GM19035 (cell line): ENCODE measurements at regions not wholly inside any gene's neighbourhood (a gene's known extent, or its start where the extent isn't known, plus 50 kb on each side); places are given as distances from the start of the nearest gene placed in this dataset.
"Not testable (repeated sequence)": the region's sequence is repeated elsewhere in the genome, so short reads cannot be mapped to it uniquely, and the experiment has no call there.

Experiments
- ATAC-seq: cut with Tn5 transposase; IDR thresholded peaks from one replicate; pipeline ENCODE4 v1.9.1; 2021; ENCODE audit not compliant: unreplicated experiment

DNA sequence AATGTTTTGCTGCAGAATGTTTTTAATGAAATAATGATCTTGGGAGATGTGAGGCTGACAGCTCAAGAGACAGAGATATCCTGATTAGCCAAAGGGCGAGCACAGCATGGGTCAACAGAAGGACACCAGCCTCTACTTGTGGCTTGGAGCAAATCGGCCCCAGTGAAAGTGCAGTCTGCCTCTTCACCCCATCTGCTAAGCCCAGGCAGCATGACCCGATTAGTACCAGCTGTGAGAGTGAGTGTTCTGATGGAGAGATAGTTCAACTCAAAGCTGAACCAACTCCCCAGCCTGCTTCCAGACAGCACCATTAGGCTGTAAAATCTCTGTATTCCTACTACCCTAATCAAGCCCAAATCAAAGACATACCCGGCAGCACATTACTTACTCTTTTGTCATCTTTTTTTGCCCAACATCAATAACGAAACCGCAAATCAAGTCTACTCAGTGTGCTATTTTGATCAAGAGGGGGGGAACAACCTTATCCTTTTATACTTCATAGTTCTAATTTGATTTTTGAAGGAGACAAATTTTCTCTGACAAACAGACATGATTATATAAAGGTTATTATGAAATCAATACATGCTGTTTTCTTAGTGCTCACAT, 514.1 kb upstream of the NRSN1 start:
- ATAC-seq = no peak

DNA sequence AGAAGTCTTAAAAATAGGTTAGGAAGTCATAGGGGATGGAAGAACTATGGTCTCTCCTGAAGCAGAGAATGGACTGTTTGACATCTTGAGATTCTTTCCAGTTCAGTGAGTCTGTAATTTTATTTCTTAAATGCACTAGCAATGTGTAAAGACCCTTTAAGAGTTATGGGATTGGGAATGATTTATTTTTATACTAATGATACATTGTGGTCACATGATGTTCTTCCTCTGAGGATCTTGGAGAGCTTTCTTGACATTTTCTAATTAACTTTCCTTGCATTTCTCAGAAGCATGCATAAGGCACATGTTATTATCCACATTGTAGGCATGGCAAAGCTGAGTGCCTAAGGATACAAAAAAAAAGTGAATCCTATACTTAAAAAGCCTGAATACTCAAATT, 507.6 kb upstream of the NRSN1 start:
- no peak for ATAC-seq

DNA sequence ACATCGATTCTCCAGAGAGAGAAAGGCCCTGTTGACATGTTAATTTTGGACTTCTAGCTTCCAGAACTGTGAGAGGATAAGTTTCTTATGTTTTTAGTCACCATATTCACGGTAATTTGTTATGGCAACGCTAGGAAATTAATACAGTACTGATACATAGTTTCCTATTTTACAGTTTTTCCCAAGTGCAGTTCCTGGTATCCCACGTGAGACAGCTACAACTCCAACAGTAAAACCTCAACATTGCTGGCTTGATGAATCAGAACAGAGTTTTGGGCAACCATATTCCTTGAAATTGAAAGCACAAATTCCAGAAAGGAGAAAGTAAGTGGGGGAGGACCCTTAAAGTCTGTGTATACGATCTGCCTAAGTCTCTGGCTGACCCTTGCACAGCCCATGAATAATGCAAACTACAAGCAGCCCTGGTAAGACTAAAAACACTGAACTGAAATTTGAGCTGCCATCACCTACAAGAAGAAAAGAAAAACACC, 505.1 kb upstream of the NRSN1 start:
- ATAC-seq = no peak

DNA sequence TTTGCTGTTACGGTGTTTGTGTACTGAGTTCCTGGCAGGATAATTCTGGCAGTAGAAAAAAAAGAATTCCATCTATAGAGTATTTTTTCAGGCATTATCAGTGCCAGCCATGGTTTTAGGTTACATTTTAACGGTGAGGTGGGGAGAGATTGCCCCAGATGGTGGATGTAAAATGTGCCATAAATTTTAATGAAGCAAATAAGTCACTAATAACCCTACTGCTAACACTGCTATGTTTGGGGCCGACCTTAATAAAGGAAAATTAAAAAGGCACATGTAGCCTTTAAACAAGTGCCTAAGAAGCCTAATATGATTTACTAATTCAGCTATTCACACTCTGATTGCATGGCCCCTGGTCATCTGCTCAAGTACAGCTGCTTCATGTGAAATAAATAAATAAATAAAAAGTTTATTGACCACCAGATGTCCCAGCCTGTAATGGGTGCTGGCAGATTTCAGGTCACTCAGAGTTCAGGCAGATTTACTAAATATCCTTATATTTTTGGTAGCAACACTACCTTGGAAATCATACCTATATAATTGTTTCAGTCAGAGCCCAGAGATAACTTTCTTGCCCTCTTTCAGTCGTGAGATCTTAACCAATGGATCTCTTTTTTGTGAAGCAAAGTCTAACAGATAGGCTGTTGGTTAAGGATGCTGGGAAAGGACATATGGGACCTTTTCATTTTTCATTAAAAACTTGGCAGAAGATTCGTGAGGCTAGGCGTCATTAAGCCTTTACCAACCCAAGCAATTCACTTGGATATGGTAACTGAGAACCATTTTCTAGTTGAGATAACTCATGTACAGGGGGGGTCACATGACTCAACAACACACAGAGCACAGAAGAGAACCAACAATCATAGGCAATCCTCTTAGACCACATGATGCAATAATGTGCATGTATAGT, 495.0 kb upstream of the NRSN1 start:
- no peak for ATAC-seq

DNA sequence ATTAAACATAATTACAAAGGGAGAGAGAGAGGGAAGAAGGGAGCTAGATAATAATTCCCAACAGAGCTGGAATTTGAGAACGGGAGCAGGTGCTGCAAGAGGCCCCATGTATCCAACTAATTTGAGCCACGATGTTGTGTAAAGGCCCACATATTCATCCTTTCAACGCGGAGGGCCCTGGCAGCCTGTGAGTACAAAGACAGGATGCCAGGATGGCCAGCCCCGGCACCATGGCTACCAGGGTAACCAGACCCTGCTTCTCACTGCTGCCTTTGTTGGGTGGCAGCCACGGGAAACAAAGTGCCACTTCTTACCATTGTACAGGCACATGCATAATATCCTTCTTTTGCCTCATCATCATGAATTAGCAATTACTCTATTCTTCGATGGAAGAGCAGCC, 492.0 kb upstream of the NRSN1 start:
- no peak for ATAC-seq

DNA sequence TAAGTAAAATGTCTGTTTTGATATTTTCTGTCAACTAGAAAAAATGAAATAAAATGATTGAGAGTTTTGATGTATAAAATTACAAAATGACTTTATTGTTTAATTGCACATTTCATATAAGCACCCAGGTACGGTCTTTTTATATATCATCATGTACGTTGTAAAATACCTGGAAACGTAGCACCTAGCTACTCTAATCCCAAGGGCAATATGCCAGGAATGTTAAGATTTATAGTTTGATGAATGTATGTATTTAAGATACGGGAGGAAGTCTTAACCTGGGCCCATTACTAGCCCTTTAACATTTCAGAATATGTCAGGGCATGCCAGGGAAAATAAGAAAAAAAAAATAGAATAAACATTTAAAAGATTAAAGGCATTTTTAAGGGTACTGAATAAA, 490.9 kb upstream of the NRSN1 start:
- no peak for ATAC-seq

DNA sequence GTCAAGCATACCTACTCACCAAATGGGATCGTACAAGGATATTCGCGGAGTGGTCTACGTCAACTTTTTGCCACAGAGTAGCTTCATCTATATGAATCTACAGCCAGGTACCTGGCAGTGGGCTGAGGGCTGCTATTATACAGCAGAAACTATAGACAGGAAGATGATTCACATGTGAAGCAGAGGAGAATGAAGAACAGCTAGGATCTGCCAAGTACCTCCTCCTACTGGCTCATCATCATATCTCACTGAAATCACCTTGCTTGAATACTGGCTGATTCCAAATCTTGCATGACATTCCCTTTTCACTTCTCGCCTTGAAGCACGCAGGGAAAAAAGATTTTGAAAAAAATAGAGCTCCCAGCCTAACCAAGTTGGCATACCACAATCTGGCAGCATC, 488.7 kb upstream of the NRSN1 start:
- ATAC-seq = no peak

DNA sequence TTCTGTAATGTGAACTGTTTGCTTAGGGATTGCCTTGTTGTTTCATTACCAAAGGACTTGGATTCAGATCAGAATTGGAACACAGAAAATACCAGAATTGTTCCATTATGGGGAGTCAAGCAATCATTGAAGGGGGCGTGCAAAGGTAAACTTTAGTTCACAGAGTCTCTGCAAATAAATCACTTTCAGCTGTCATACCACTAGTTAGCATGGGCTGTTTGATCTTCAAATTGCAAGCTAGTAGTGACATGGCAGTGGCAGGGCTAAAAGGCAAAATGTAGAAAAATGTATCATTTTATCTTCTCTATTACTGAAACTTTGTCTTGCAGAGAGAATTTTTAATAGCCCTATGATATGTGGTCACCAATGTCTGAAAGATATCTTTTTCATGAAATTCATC, 483.2 kb upstream of the NRSN1 start:
- no peak for ATAC-seq

DNA sequence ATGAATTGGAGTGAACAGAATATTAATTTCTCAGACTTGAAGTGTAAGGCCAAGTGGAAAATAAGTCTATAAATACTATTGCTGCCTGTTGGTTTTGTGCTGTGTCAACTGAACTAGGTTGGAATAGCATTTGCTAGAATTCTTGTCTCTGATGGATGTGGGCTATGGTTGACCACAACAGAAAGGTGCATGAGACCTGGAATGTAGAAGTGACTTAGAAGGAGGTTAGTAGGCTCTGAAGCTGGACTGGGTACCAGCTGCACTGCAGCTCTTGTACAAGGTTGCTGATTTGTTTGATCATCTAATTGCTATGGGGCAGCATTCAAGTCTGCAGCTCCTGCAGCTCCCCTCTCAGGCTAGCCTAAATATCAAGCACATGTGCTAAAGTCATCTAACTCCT, 479.0 kb upstream of the NRSN1 start:
- no peak for ATAC-seq

DNA sequence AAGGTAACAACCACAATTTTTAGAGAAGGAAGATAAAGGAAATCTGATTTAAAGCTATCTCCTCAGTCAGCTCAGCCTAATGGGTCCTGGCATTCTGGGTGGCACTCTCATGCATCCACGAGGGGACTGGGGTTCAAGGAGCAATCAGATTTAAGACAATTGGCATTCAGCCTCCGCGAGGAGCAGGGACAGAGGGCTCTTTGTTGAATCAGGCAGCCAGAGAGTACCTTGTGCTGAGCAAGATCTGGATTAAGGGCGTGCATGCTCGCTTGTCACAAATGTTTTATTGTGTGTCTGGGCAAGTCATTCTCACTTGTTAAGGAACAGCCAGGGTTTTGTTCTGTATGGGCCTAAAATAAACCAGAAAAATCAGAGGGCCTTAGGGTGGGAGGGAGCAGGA, 475.3 kb upstream of the NRSN1 start:
- no peak for ATAC-seq

DNA sequence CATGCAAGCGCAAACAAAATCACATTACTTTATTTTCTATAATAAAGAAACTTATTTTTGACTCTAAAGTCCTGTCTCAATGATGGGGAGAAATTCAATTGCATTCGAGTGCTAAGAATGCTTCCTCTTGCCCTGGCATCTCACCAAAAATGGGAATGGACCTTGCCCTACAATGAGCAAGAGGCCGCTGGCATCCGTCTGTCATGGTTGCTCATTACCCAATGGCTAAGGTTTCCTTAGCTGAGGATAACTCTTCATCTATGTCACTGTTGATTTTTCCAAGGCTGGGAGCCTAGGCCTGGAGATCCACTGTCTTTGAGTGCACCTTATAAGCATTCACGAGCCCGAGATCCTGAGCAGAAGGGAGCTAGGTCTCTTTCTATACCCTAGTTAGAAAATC, 471.3 kb upstream of the NRSN1 start:
- no peak for ATAC-seq

DNA sequence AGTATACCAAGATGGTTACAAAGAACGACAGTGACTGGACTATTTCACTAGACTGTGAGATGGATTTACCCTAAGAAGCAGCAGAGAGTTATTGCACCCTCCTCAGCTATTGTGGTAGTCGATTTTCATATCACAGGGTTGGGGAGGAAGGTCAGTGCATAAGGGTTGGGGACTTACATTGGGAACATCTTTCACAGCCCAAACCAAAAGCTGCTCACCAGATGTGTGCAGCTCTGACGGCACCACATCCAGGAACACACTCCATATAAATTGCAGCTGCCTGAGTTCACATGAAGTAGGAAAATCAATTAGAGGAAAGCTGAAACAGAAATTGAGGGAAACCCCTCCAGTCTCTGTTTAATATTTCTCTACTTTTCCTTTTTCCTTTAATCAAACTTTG, 470.5 kb upstream of the NRSN1 start:
- no peak for ATAC-seq

DNA sequence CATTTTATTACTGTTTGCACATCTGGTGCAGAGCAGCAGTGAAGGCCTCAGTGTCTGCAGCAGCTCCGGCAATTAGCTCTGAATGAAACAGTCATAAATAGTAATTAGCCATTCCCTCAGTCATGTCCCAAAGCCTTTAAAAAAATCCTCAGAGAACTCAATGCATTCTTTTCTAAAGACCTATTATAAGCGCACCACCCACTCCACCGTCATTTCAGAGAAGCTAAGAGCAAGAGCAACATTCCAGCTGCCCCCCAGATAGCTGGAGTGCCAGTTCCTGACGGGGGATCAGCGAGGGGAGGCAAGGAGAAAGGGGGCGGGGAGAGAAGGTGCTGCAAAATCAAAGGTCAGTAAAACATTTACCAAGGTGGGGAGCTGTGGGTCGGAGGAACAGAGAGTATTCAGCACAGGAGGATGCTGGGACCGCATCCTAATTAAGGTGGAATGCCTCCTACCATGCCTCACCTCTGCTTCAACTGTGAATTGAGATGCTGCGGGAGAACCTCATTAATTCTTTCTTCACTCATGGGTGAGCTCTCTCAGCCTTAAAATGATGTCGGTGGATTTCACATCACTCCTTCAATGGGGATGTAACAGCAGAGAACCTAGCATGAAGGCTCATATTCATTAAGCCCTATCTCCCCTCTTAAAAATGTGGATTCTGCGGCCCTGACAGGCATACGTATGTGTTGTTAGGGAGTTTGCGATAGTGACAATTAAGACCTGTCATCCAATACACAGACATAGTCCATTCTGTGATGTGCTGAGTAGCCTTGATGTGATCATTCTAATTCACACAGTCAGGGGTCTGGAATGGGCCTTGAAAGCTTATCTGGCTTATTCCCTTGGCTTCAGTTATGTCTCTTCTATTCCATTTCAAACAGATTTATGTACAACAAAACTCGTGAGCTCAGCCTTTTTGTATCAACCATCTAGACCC, 469.5 kb upstream of the NRSN1 start:
- ATAC-seq = no peak

DNA sequence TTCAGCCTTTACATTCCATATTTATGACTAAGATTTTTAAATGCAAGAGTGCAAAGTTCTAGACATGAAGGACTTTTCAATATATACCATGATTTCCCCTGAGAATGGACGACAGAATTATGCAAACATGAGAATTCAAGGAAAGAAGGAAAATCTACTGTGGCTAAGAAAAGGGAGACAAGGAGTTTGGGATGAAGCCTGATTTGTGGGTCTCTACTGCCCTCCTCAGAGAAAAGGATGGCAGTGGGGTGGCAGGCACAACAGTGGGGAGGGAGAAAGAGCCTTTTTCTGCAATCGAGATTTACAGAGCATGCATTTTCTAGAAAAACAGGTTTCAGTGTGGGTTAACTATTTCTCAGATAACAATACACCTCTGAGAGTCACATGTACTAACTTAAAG, 466.9 kb upstream of the NRSN1 start:
- ATAC-seq = no peak

DNA sequence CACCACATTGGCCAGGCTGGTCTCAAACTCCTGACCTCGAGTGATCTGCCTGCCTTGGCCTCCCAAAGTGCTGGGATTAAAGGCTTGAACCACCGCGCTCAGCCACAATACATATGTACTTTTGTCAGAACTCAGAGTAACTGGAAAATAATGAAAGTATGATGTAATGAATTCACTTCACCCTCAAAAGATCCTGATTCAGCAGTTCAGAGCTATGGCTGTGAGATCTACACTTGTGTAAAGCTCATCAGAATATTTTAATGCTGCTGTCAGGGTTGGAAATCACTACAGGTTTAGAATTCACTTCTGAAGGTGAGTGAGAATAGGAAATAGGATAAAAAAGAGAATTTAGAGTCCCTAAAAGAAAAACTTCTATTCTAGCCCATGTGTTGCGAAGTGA, 464.5 kb upstream of the NRSN1 start:
- no peak for ATAC-seq

DNA sequence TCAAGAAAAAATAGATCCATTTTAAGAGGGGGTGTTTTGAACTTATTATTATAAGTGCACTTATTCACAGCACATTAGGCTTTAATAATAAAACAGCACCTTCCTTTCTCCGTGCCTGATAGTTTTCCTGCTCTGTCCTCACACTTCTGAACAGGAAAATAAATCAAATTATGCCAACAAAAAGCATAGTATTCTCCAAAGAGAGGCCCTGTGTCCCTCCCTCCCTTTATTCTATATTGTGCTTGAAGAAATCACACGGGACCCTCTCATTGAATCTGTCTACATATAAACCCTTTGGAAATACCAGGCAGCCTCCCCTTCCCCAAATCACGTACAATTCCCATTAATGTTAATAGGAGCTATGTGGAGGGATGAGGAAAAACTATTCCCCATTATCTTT, 462.9 kb upstream of the NRSN1 start:
- no peak for ATAC-seq

DNA sequence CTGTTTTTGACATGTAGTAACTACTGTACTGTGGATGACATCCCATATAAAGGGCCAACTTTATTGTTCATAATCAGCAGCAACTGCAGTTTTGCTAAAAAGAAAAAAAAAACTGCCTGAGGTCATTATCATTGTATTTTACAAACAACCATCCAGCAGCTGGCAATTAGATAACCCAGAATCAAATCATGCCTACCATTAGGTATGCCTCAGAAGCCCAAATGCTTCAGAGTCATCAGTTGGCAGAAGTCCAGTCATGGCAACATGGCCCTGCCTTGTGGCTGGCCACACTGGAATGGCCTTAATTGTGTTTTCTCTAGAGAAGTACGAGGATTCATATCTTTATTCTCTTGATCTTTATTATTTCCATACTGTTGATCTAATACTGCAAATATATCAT, 462.4 kb upstream of the NRSN1 start:
- ATAC-seq = no peak

DNA sequence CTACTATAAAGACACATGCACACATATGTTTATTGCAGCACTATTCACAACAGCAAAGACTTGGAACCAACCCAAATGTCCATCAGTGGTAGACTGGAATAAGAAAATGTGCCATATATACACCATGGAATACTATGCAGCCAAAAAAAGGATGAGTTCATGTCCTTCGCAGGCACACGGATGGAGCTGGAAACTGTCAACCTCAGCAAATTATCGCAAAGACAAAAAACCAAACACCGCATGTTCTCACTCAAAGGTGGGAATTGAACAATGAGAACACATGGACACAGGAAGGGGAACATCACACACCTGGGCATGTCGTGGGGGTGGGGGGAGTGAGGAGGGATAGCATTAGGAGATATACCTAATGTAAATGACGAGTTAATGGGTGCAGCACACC, 460.1 kb upstream of the NRSN1 start:
- not testable (repeated sequence) for ATAC-seq

DNA sequence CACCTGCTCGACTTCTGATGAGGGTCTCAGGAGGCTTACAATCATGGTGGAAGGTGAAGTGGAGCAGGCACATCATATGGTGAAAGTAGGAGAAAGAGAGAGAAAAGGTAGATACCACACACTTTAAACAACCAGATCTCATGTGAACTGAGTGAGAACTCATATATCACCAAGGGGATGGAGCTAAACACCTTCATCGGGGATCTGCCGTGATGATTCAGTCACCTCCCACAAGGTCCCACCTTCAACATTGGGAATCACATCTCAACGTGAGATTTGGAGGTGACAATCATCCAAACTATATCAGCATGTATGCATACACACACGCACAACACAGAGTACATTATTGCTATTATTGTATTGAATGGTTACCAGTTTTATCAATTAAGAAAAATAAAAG, 453.3 kb upstream of the NRSN1 start:
- no peak for ATAC-seq

DNA sequence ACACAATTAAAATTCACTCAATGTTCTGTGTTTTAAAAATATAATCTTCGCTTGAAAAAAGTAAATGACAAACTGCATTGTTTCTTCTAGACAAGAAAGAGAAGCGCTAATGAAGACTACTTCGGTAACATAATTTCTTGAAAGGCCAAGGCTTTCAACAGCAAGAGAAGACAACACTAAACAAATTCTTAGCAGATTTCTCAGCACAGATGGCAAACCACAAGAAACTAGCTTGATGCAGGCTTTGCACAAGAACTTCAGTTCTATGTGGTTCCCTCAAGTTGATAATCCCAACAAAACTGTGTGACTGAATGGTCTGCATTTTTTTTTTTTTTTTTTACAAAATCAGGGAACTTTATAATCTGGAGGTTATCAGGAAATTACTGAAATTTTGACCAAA, 447.4 kb upstream of the NRSN1 start:
- ATAC-seq = no peak

DNA sequence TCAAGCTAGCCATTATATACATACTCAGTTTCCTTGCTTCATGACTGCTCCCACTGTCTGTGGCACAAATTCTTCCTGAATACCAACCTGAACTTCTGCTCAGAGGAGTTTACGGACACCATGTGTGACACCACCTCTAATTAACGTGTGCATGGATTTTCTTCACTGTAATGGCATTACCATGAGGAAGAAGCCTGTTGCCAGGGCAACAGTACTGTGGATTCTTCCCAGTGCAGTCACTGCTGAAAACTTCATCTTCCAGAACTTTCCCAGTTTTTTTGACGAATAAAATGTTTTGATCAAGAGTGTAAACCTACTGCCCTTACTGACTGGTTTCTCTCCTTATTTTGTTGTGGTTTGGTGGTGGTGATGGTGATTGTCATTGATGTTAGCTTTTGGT, 444.3 kb upstream of the NRSN1 start:
- no peak for ATAC-seq

DNA sequence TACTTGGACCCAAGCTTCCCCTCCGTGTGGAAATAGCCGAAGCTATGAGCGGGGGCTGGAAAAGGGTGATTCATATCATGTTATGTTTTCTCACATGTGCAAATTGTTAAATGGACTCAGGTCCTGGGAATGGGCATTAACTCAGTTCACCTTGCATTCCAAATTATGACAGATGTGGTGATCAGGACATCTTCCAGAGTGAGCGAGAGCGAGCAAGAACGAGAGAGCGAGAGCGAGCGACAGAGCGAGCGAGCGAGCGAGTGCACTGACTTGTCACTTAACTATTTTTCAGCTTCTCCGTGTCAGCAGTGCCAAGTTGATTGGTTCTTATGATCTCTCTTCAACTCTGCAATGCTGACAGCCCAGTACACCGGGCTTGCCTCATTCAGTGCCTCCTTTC, 437.4 kb upstream of the NRSN1 start:
- ATAC-seq = no peak
